Peyer's patch (tissue), 4 donors: ENCODE measurements at regions not wholly inside any gene's neighbourhood (a gene's known extent, or its start where the extent isn't known, plus 50 kb on each side); places are given as distances from the start of the nearest gene placed in this dataset.

Experiments used
- POLR2A ChIP-seq, 2 donors: fragments of 450-650 bp; IDR thresholded peaks; one replicate each; pipeline ENCODE4 v1.5.1; 2017; ENCODE audit warnings: antibody characterized with exemption in 2 of 2, mild to moderate bottlenecking in 2 of 2, moderate library complexity in 2 of 2
- TF ChIP-seq, protein P1 (sequence below), 6 experiments: fragments of 450-650 bp in 4 of 6; fragments of 200-600 bp in 2 of 6; sonication (generic) in 1 of 6; IDR thresholded peaks; one replicate each; pipeline ENCODE4 v1.5.1; 2017 to 2019; ENCODE audit warnings: antibody characterized with exemption in 6 of 6, mild to moderate bottlenecking in 3 of 6, moderate library complexity in 1 of 6

DNA sequence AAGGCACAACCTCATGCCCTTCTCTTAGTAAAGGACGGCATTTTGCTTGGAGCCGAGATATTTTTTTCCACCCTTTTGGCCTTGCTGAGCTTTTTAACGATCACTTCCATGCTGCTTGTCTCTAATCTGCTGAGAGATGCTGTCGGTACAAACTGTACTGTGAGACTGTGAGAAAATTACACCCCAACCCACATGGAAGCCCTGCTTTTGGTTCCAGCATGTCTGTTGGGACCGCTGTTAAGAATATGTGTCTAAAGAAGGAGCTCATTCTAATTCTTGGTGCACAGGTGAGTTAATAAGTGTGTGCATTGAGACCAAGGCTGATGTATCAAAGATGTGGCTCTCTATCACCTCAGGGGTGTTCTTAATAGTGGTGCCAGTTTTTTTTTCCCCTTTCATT is 304.5 kb upstream of the MAP3K7 start:
- TF ChIP-seq, protein P1, sequence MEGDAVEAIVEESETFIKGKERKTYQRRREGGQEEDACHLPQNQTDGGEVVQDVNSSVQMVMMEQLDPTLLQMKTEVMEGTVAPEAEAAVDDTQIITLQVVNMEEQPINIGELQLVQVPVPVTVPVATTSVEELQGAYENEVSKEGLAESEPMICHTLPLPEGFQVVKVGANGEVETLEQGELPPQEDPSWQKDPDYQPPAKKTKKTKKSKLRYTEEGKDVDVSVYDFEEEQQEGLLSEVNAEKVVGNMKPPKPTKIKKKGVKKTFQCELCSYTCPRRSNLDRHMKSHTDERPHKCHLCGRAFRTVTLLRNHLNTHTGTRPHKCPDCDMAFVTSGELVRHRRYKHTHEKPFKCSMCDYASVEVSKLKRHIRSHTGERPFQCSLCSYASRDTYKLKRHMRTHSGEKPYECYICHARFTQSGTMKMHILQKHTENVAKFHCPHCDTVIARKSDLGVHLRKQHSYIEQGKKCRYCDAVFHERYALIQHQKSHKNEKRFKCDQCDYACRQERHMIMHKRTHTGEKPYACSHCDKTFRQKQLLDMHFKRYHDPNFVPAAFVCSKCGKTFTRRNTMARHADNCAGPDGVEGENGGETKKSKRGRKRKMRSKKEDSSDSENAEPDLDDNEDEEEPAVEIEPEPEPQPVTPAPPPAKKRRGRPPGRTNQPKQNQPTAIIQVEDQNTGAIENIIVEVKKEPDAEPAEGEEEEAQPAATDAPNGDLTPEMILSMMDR (IDR thresholded peaks at IDR 0.05), result no peak
- TF ChIP-seq POLR2A (IDR thresholded peaks at IDR 0.05), result no peak
